ENCODE measurements at regions not wholly inside any gene's neighbourhood (a gene's known extent, or its start where the extent isn't known, plus 50 kb on each side); places are given as distances from the start of the nearest gene placed in this dataset.

DNA sequence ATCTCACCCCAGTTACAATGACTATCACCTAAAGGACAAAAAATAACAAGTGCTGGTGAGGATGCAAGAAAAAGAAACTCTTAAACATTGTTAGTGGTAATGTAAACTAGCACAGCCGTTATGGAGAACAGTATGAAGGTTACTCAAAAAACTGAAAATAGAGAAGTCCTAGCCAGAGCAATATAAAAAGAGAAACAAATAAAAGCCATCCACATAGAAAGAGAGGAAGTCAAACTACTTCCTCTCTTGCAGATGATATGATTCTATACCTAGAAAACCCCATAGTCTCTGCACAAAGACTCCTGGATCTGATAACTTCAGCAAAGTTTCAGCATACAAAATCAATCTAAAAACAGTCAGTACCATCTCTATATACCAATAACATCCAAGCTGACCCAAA lies 221.5 kb upstream of the FAM174A start (continued):
- TF ChIP-seq, protein P1, sequence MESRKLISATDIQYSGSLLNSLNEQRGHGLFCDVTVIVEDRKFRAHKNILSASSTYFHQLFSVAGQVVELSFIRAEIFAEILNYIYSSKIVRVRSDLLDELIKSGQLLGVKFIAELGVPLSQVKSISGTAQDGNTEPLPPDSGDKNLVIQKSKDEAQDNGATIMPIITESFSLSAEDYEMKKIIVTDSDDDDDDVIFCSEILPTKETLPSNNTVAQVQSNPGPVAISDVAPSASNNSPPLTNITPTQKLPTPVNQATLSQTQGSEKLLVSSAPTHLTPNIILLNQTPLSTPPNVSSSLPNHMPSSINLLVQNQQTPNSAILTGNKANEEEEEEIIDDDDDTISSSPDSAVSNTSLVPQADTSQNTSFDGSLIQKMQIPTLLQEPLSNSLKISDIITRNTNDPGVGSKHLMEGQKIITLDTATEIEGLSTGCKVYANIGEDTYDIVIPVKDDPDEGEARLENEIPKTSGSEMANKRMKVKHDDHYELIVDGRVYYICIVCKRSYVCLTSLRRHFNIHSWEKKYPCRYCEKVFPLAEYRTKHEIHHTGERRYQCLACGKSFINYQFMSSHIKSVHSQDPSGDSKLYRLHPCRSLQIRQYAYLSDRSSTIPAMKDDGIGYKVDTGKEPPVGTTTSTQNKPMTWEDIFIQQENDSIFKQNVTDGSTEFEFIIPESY (IDR thresholded peaks at IDR 0.05; ENCODE audit: borderline replicate concordance, low read depth): no peak
- TF ChIP-seq RXRA (IDR thresholded peaks at IDR 0.05; ENCODE audit: borderline replicate concordance, low read depth): no peak
- TF ChIP-seq, protein P2, sequence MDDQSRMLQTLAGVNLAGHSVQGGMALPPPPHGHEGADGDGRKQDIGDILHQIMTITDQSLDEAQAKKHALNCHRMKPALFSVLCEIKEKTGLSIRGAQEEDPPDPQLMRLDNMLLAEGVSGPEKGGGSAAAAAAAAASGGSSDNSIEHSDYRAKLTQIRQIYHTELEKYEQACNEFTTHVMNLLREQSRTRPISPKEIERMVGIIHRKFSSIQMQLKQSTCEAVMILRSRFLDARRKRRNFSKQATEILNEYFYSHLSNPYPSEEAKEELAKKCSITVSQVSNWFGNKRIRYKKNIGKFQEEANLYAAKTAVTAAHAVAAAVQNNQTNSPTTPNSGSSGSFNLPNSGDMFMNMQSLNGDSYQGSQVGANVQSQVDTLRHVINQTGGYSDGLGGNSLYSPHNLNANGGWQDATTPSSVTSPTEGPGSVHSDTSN (IDR thresholded peaks at IDR 0.05): no peak
- no peak for TF ChIP-seq MXI1 (IDR thresholded peaks at IDR 0.05; ENCODE audit: low read depth, low read length)
- TF ChIP-seq SMC3 (IDR thresholded peaks at IDR 0.05; ENCODE audit: low read depth, low read length): no peak
- TF ChIP-seq, protein P3, sequence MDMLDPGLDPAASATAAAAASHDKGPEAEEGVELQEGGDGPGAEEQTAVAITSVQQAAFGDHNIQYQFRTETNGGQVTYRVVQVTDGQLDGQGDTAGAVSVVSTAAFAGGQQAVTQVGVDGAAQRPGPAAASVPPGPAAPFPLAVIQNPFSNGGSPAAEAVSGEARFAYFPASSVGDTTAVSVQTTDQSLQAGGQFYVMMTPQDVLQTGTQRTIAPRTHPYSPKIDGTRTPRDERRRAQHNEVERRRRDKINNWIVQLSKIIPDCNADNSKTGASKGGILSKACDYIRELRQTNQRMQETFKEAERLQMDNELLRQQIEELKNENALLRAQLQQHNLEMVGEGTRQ (IDR thresholded peaks at IDR 0.05; ENCODE audit: borderline replicate concordance, low read depth, low read length): no peak
- TF ChIP-seq RAD21 (IDR thresholded peaks at IDR 0.05; ENCODE audit: low read length): no peak

DNA sequence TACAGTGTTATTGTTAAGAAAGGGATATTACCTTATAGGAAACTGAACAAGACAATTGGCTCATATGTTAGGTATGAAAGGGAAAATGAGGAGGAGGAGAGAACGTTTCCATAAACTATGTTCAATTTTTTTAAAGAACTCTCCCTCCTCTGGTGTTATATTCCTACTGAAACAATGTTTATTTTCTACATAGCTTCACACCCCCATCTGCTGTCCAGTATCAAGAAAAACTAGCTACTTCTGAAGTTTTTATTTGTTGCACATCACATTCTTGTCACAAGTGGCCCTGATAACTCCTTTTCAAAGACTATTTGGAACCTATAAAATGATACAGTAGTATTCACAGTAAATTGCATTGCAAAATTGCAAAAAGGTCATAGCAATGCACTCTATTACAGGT lies 223.4 kb upstream of the FAM174A start:
- 0% methylated on average over 1 of the region's 1 CpG for WGBS (ENCODE audit: low lambda C conversion rate)
- Histone ChIP-seq H3F3A (replicated peaks; ENCODE audit: insufficient read depth) (no peaks in the 10 kb centered on the region), H3K27me3 (ENCODE audit: insufficient read depth) (no peaks in the 10 kb centered on the region), H3K27ac (ENCODE audit: low read depth in 2 of 2, low read length in 1 of 2) (no peak overlapping the region), H3K9me3 (no peaks in the 10 kb centered on the region), H3K4me1 (ENCODE audit: control insufficient read depth in 1 of 2, insufficient read depth in 2 of 2, low read depth in 1 of 2, low read length in 1 of 2) (no peaks in the 10 kb centered on the region), H3K4me2 (no peak overlapping the region), H3K79me2 (ENCODE audit: insufficient read depth) (no peaks in the 10 kb centered on the region), H3K9ac (no peak overlapping the region), H4K20me1 (ENCODE audit: insufficient read depth) (no peaks in the 10 kb centered on the region), H3K9me2 (no peaks in the 10 kb centered on the region), H3K36me3 (replicated peaks in 1 of 2; ENCODE audit: control insufficient read depth in 1 of 2, insufficient read depth in 2 of 2, low read length in 1 of 2) (no peaks in the 10 kb centered on the region), H3K4me3 (ENCODE audit: low read depth in 2 of 2, low read length in 1 of 2) (no peak overlapping the region), H2AFZ (ENCODE audit: low read depth) (no peak overlapping the region)
- no peak for DNase-seq
- CTCF ChIA-PET: no interaction called here
- POLR2A ChIA-PET: no interaction called here
- TF ChIP-seq YY1 (IDR thresholded peaks at IDR 0.05; ENCODE audit: low read depth): no peak
- no peak for TF ChIP-seq TAF1 (IDR thresholded peaks at IDR 0.05; ENCODE audit: borderline replicate concordance, low read depth, low read length)
- TF ChIP-seq, protein P4, sequence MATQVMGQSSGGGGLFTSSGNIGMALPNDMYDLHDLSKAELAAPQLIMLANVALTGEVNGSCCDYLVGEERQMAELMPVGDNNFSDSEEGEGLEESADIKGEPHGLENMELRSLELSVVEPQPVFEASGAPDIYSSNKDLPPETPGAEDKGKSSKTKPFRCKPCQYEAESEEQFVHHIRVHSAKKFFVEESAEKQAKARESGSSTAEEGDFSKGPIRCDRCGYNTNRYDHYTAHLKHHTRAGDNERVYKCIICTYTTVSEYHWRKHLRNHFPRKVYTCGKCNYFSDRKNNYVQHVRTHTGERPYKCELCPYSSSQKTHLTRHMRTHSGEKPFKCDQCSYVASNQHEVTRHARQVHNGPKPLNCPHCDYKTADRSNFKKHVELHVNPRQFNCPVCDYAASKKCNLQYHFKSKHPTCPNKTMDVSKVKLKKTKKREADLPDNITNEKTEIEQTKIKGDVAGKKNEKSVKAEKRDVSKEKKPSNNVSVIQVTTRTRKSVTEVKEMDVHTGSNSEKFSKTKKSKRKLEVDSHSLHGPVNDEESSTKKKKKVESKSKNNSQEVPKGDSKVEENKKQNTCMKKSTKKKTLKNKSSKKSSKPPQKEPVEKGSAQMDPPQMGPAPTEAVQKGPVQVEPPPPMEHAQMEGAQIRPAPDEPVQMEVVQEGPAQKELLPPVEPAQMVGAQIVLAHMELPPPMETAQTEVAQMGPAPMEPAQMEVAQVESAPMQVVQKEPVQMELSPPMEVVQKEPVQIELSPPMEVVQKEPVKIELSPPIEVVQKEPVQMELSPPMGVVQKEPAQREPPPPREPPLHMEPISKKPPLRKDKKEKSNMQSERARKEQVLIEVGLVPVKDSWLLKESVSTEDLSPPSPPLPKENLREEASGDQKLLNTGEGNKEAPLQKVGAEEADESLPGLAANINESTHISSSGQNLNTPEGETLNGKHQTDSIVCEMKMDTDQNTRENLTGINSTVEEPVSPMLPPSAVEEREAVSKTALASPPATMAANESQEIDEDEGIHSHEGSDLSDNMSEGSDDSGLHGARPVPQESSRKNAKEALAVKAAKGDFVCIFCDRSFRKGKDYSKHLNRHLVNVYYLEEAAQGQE (IDR thresholded peaks at IDR 0.05; ENCODE audit: low read depth, low read length): no peak
- TF ChIP-seq, protein P5, sequence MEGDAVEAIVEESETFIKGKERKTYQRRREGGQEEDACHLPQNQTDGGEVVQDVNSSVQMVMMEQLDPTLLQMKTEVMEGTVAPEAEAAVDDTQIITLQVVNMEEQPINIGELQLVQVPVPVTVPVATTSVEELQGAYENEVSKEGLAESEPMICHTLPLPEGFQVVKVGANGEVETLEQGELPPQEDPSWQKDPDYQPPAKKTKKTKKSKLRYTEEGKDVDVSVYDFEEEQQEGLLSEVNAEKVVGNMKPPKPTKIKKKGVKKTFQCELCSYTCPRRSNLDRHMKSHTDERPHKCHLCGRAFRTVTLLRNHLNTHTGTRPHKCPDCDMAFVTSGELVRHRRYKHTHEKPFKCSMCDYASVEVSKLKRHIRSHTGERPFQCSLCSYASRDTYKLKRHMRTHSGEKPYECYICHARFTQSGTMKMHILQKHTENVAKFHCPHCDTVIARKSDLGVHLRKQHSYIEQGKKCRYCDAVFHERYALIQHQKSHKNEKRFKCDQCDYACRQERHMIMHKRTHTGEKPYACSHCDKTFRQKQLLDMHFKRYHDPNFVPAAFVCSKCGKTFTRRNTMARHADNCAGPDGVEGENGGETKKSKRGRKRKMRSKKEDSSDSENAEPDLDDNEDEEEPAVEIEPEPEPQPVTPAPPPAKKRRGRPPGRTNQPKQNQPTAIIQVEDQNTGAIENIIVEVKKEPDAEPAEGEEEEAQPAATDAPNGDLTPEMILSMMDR (IDR thresholded peaks at IDR 0.05): peak; percentile 15; the same call in 1 of the 2 replicates
- TF ChIP-seq, protein P2 (IDR thresholded peaks at IDR 0.05): no peak
- peak; percentile 5; the same call in 1 of the 2 replicates for TF ChIP-seq RAD21 (IDR thresholded peaks at IDR 0.05; ENCODE audit: low read length)

Data from SK-N-SH (cell line).